RWPE2 (cell line): ENCODE measurements at regions not wholly inside any gene's neighbourhood (a gene's known extent, or its start where the extent isn't known, plus 50 kb on each side); places are given as distances from the start of the nearest gene placed in this dataset.
"Not testable (repeated sequence)": the region's sequence is repeated elsewhere in the genome, so short reads cannot be mapped to it uniquely, and the experiment has no call there.

Experiments used
- ATAC-seq: fragments of 200-7000 bp; cut with Tn5 transposase; 3 replicates; pipeline ENCODE4 v1.9.1; 2021; ENCODE audit warnings: low read depth
- DNase-seq: peaks from one replicate; pipeline ENCODE4 v3.0.0-alpha.2; 2020; ENCODE audit warnings: low spot score
- H3K27ac ChIP-seq: fragments of 450-650 bp; 2 replicates; pipeline ENCODE4 v1.5.1; 2017; ENCODE audit warnings: mild to moderate bottlenecking; ENCODE audit not compliant: poor library complexity, severe bottlenecking
- H3K27me3 ChIP-seq: fragments of 250-450 bp; sonication (Bioruptor Pico); 2 replicates; pipeline ENCODE4 v1.5.1; 2021; ENCODE audit warnings: mild to moderate bottlenecking, moderate library complexity; ENCODE audit not compliant: insufficient read depth, poor library complexity, severe bottlenecking
- H3K36me3 ChIP-seq: fragments of 250-450 bp; sonication (Bioruptor Pico); 2 replicates; pipeline ENCODE4 v1.5.1; 2020; ENCODE audit warnings: low read depth, mild to moderate bottlenecking, moderate library complexity
- H3K4me1 ChIP-seq: fragments of 250-450 bp; sonication (Bioruptor Pico); 2 replicates; pipeline ENCODE4 v1.5.1; 2021; ENCODE audit warnings: mild to moderate bottlenecking, moderate library complexity; ENCODE audit not compliant: insufficient read depth, poor library complexity, severe bottlenecking
- H3K4me3 ChIP-seq: fragments of 250-450 bp; sonication (Bioruptor Pico); 2 replicates; pipeline ENCODE4 v1.5.1; 2021; ENCODE audit warnings: mild to moderate bottlenecking, moderate library complexity; ENCODE audit not compliant: severe bottlenecking
- H3K9me3 ChIP-seq: fragments of 250-450 bp; sonication (Bioruptor Pico); 2 replicates; pipeline ENCODE4 v1.5.1; 2021; ENCODE audit warnings: mild to moderate bottlenecking, moderate library complexity; ENCODE audit not compliant: severe bottlenecking
- CTCF ChIP-seq: fragments of 450-650 bp; IDR thresholded peaks from one replicate; pipeline ENCODE4 v1.5.1; 2017; ENCODE audit warnings: mild to moderate bottlenecking, moderate library complexity; ENCODE audit not compliant: poor library complexity, severe bottlenecking

- Histone ChIP-seq H3K4me1 (peaks cover 7% of the 10 kb centered on the region), H3K9me3 (no peaks in the 10 kb centered on the region), H3K4me3 (no peak overlapping the region), H3K27ac (peak overlapping the region; percentile 52), H3K27me3 (no peaks in the 10 kb centered on the region), H3K36me3 (no peaks in the 10 kb centered on the region)
- no peak for DNase-seq
- ATAC-seq, result no peak
- no peak for TF ChIP-seq CTCF
Measured at GRCh38 chrX:42832764-42833549, 55.0 kb upstream of the PPP1R2C start.

GRCh38 chrX:42833550-42833940 lies 55.6 kb upstream of the PPP1R2C start:
- not testable (repeated sequence) for H3K4me3 ChIP-seq, H3K9me3 ChIP-seq, H3K36me3 ChIP-seq, H3K4me1 ChIP-seq, H3K27me3 ChIP-seq, DNase-seq, ATAC-seq
- H3K27ac ChIP-seq, result peak overlapping the region; percentile 52

DNA sequence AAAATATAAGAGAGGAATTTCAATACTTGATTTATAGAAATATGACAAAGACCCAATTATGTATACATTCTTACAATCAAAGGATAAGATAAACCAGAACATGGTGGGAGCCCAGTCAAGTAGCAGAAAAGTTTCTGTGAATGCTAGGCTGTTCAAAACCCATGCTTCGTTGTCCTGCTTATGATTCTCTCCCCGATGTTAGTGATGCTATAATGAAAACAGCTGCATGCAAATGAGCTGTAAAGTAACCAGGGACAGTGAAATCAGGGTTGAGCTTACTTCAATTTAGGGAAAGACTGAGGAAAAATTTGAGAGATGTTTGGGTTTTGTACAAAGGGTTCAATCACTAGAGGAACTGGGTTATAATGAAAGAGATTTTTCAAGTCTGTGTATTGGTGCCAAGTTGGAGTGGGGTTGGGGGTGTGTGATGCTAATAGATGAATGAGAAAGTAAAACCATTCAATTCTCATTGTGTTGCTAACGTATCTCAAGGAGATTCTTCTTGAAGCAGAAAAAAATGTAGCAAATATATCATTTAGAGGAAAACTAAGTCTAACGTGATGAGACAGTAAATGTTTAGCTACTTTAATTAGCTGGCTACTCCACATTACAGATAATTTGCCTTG lies 59.3 kb upstream of the PPP1R2C start:
- no peak overlapping the region for H3K27ac ChIP-seq
- DNase-seq (no peak), ATAC-seq (no peak)
- no peak for TF ChIP-seq CTCF
- H3K9me3 ChIP-seq, result no peaks in the 10 kb centered on the region
- H3K4me1 ChIP-seq, result peaks cover 7% of the 10 kb centered on the region
- no peak overlapping the region for H3K4me3 ChIP-seq
- no peaks in the 10 kb centered on the region for H3K27me3 ChIP-seq
- H3K36me3 ChIP-seq, result no peaks in the 10 kb centered on the region

- no peak for ATAC-seq
- Histone ChIP-seq H3K27ac (no peak overlapping the region), H3K27me3 (no peaks in the 10 kb centered on the region)
Measured at GRCh38 chrX:42837747-42838146, 59.8 kb upstream of the PPP1R2C start.

GRCh38 chrX:42839632-42840031 lies 61.7 kb upstream of the PPP1R2C start:
- DNase-seq (no peak), ATAC-seq (no peak)
- TF ChIP-seq CTCF, result no peak
- no peak overlapping the region for H3K27ac ChIP-seq
- no peaks in the 10 kb centered on the region for H3K36me3 ChIP-seq
- H3K27me3 ChIP-seq, result no peaks in the 10 kb centered on the region
- no peaks in the 10 kb centered on the region for H3K9me3 ChIP-seq
- no peaks in the 10 kb centered on the region for H3K4me1 ChIP-seq
- H3K4me3 ChIP-seq, result no peak overlapping the region

More at GRCh38 chrX:42837747-42838146, 59.8 kb upstream of the PPP1R2C start:
- Histone ChIP-seq H3K36me3 (no peaks in the 10 kb centered on the region), H3K4me3 (no peak overlapping the region), H3K9me3 (no peaks in the 10 kb centered on the region), H3K4me1 (peaks cover 7% of the 10 kb centered on the region)
- TF ChIP-seq CTCF, result no peak
- no peak for DNase-seq
